DMS153 treated with DMSO at 0.1 percent for 48 hours (cell line): ENCODE measurements at regions not wholly inside any gene's neighbourhood (a gene's known extent, or its start where the extent isn't known, plus 50 kb on each side); places are given as distances from the start of the nearest gene placed in this dataset.
"Not testable (repeated sequence)": the region's sequence is repeated elsewhere in the genome, so short reads cannot be mapped to it uniquely, and the experiment has no call there.

Experiments
- DNase-seq: peaks from one replicate; lab custom pipeline; 2025; ENCODE audit not compliant: unreplicated experiment; lab: John Stamatoyannopoulos, UW

- no peak for DNase-seq
These were observed 143.8 kb upstream of the LAMA2 start for GRCh38 chr6:128739112-128739511.

GRCh38 chr6:128738112-128738511 is 144.8 kb upstream of the LAMA2 start:
- no peak for DNase-seq

GRCh38 chr6:128736780-128737179 is 146.2 kb upstream of the LAMA2 start:
- no peak for DNase-seq

- DNase-seq, result peak; percentile 33
These were observed 151.4 kb upstream of the LAMA2 start for GRCh38 chr6:128731249-128732165.

- DNase-seq, result no peak
These were observed 155.4 kb upstream of the LAMA2 start for GRCh38 chr6:128727500-128727899.

- peak; percentile 8 for DNase-seq
These were observed 157.4 kb upstream of the LAMA2 start for GRCh38 chr6:128725271-128726233.

GRCh38 chr6:128724738-128725137 is 158.2 kb upstream of the LAMA2 start:
- DNase-seq, result no peak

- DNase-seq, result no peak
These were observed 159.3 kb upstream of the LAMA2 start for GRCh38 chr6:128723667-128724066.

- no peak for DNase-seq
These were observed 162.0 kb upstream of the LAMA2 start for GRCh38 chr6:128720891-128721290.

GRCh38 chr6:128719786-128720185 is 163.2 kb upstream of the LAMA2 start:
- DNase-seq, result no peak

GRCh38 chr6:128713461-128713860 is 169.5 kb upstream of the LAMA2 start:
- DNase-seq, result no peak

GRCh38 chr6:128712898-128713297 is 170.0 kb upstream of the LAMA2 start:
- DNase-seq, result no peak

- no peak for DNase-seq
These were observed 171.8 kb upstream of the LAMA2 start for GRCh38 chr6:128711149-128711548.

- DNase-seq, result no peak
These were observed 172.6 kb upstream of the LAMA2 start for GRCh38 chr6:128710315-128710714.

GRCh38 chr6:128704601-128705000 is 178.3 kb upstream of the LAMA2 start:
- no peak for DNase-seq

GRCh38 chr6:128703794-128704193 is 179.1 kb upstream of the LAMA2 start:
- DNase-seq, result not testable (repeated sequence)

- no peak for DNase-seq
These were observed 176.6 kb upstream of the PTPRK start for GRCh38 chr6:128696691-128697689.

- DNase-seq, result no peak
These were observed 174.1 kb upstream of the PTPRK start for GRCh38 chr6:128694303-128695009.

GRCh38 chr6:128690063-128690462 is 169.7 kb upstream of the PTPRK start:
- DNase-seq, result no peak

GRCh38 chr6:128686084-128686483 is 165.7 kb upstream of the PTPRK start:
- DNase-seq, result no peak
